ENCODE measurements at regions not wholly inside any gene's neighbourhood (a gene's known extent, or its start where the extent isn't known, plus 50 kb on each side); places are given as distances from the start of the nearest gene placed in this dataset.
A peak's percentile ranks its signal among the peaks of the same experiment; 100 is the strongest.

DNA sequence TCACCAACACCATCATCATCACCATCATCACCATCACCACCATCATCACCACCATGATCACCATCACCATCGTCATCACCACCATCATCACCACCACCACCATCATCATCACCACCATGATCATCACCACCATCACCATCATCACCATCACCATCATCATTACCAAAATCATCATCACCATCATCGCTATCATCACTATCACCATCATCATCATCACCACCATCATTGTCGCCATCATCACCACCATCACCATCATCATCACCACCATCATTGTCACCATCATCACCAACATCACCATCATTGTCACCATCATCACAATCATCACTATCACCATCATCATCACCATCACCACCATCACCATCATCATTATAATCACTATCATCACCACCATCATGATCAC, 893.5 kb downstream of the TBC1D22A start:
- DNase-seq (ENCODE audit: low spot score) = no peak
- FAIRE-seq = peak; percentile 100

DNA sequence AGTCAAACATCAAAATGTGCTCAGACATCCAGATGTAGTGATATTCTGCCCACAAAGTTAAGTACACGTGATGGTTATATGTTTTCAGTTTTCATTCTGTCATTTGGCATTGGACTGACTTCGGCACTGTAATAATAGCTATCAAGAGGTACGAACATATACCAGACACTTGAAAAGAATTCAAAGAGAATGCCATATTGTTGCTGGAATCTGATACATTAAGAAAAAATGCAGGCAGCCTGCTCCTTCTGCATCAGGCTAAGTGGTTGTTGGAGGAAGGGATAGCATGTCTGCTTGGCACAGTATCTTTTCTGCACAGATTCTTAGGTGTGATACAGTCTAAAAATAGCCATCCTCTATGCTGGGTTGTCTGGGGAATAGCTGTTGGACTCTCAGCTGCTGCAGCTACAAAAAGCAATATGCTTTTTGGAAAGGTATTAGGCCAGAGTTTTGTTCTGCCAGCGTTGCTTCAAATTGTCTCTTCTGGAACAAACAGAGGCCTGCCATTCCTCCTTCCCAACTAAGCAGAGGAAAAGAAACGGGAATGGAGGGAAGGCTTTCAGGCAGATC, 892.6 kb downstream of the TBC1D22A start:
- DNase-seq (ENCODE audit: low spot score) = no peak
- no peak for FAIRE-seq

DNA sequence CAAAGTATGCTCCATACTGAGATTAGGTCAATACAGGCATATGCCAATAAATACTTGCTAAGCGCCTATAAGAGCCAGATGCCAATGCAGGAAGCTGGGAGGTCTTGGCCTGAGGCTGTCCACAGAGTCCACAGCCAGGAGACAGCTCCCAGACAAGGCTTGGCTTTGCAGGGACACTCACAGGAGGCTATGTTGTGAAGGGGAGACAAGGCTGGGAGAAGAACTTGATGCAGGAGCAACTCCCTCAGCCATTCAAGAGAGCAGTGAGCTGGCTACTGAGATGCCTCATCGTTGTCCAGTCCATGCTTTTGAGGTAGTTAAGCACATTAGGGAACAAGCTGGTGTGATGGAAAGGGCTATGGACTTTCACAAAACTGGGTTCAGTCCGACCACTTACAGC, 891.5 kb downstream of the TBC1D22A start:
- FAIRE-seq (no peak), DNase-seq (ENCODE audit: low spot score) (no peak)

DNA sequence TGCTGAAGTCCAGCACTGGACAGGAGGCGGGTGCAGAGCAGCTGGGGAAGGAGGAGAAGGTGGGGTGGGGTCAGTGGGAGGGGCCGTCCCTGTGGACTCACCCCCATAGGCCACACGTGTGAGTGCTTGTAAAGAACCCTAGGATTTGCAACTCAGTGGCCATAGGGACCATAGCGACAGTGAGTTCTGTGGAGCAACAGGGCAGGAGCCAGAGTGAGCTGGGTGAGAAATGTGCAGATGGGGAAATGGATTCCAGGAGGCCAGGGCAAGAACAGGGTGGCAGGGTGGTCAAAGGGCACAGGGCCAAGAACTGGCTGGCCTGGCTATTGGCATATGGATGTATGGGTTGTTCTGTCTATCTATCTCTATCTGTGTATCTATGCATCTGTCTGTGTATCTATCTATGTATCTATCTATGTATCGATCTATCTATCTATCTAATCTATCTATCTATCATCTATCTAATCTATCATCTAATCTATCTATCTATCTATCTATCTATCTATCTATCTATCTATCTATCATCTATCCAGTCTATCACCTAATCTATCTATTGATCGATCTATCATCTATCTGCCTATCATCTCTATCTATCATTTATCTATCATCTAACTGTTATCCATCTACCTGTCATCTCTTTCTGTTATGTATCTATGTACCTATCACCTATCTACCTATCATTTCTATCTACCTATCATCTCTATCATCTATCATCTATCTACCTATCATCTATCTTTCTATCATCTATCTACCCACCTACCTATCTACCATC, 889.0 kb downstream of the TBC1D22A start:
- DNase-seq (ENCODE audit: low spot score) = no peak

DNA sequence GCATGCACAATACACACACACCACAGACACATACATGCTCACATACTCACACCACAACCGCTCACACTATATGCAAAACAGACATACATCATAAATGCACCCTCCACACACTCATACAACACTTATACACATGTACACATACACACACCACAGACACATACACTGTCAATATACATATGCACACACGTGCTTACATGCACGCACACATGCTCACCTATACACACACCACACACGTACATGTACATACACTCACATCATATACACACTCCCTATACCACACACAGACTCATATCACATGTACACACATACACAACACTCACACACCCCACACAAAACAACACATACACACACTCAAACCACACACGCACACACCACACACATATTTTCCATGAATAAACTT, 885.3 kb downstream of the TBC1D22A start:
- DNase-seq (ENCODE audit: low spot score) (no peak), FAIRE-seq (peak; percentile 99)

More for the DNA sequence above, 889.0 kb downstream of the TBC1D22A start:
- no peak for FAIRE-seq

DNA sequence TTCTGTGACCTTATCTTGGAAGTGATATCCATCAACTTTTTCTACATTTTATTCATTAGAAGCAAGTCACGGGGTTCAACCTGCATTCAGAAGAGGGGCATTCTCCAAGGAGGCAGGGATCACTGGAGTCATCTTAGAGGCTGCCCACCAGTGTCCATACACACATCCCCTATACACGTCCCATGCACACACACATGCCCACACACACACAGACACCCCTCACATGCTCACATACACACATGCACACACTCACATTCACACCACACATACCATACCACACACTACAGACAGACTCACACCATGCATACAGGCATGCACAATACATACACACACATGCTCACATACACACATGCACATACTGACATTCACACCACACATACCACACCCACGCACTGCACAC, 884.7 kb downstream of the TBC1D22A start:
- FAIRE-seq (no peak), DNase-seq (ENCODE audit: low spot score) (no peak)

DNA sequence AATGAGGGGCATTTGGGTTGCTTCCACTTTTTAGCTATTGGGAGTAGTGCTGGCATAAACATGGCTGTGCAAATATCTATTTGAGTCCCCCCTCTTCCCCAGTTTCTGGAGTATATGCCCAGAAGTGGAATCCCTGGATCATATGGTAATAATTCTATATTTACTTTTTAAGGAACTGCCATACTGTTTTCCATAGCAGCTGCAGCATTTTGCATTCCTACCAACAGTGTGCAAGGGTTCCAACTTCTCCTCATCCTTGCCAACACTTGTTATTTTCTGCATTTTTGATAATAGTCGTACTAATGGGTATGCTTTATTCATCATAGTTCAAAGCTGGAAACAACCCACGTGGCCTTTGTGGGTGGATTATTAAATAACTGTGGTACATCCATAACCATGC, 883.5 kb downstream of the TBC1D22A start:
- no peak for FAIRE-seq
- DNase-seq (ENCODE audit: low spot score) = no peak

DNA sequence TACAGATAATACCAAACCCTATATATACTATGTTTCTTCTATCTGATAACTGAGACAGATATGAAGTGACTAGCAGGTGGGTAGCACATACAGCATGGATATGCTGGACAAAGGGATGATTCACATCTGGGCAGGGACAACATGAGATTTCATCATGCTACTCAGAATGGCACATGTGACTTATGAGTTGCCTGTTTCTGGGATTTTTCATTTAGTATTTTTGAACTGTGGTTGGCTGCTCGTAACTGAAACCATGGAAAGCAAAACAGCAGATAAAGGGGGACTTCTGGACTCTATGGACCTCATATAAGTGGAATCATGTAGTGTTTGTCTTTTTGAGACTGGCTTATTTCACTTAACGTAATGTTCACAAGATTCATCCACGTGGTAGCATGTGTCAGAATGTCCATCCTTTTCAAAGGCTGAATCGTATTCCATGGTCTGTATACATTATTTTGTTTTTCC, 883.0 kb downstream of the TBC1D22A start:
- DNase-seq (ENCODE audit: low spot score) = no peak
- FAIRE-seq = peak; percentile 63

DNA sequence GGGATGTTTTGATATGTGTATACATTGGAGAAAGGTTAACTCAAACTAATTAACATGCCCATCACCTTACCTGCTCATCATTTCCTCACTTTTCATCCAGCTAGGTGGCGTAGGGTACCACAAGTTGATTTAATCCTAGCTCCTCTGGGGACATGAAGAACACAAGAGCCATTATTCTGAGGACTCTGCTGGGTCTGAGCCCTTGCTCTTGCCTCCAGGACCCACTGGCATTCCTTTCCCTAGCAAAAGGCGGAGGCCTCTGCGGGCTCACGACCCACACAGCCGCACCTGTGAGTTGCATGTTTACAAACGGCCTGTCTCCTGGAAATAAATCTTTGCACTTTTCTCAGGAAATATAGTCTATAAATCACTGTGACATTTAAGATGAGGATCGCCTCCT, 871.9 kb downstream of the TBC1D22A start:
- no peak for FAIRE-seq
- DNase-seq (ENCODE audit: low spot score) = no peak

DNA sequence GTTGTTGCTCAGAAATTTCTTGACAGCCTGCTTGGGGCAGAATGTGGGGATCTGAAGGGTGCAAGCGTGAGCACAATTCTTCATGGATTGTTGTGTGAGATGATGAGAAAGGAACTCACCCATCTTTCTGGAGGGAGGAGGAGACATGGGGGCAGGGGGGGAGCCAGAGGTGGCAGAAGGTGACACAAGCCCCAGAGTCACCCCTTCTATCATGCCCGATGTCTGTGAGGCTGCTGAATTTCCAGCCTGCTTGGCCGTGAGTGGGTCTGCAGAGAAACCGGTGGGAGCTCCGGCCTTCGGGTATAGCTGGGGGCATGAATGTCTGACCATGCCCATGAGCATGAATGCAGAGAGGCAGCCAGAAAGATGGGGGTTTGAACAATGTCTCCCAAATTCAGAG, 870.7 kb downstream of the TBC1D22A start:
- FAIRE-seq (no peak), DNase-seq (ENCODE audit: low spot score) (no peak)

DNA sequence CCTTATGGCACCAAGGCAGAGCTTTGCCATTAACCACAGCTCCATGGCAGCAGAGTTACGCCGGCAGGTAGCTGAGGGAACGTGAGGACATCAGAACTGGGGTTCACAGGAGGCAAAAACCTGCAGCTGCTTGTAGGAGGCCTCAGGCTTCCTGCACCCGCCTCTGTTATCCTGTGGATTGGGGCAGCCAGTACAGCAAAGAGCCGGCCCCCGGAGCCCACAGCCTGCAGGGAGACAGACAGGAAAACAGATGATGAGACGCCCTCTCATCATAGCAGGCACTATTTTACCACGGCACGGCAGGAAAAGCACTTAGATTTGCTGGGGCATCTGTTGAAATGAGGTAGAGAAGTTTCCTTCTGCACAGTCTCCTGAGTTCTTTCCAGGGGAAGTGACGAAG, 870.3 kb downstream of the TBC1D22A start:
- FAIRE-seq (no peak), DNase-seq (ENCODE audit: low spot score) (no peak)

DNA sequence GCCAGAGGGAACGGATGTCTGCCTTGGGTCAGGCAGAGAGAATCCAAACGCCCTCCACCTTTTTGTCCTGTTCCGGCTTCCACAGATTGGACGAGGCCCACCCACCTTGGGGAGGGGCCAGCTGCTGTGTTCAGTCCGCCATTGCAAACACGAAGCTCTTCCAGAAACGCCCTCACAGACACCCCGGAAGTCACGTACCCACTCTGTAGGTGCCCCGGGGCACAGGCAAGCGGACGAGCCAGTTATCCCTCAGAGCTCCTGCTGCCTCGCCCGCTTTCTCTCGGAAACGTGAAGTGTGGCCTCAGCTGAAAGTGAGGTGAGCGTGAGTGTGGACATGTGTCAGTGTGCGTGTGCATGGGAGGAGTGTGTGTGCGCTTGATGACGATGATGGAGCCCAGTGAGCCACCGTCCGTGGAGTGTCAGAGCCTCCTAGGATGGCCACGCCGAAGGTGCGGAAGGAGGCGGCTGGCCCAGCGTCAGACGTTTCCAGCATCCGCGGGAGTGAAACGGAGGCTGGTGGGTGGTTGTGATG, 869.2 kb downstream of the TBC1D22A start:
- FAIRE-seq = peak; percentile 98

DNA sequence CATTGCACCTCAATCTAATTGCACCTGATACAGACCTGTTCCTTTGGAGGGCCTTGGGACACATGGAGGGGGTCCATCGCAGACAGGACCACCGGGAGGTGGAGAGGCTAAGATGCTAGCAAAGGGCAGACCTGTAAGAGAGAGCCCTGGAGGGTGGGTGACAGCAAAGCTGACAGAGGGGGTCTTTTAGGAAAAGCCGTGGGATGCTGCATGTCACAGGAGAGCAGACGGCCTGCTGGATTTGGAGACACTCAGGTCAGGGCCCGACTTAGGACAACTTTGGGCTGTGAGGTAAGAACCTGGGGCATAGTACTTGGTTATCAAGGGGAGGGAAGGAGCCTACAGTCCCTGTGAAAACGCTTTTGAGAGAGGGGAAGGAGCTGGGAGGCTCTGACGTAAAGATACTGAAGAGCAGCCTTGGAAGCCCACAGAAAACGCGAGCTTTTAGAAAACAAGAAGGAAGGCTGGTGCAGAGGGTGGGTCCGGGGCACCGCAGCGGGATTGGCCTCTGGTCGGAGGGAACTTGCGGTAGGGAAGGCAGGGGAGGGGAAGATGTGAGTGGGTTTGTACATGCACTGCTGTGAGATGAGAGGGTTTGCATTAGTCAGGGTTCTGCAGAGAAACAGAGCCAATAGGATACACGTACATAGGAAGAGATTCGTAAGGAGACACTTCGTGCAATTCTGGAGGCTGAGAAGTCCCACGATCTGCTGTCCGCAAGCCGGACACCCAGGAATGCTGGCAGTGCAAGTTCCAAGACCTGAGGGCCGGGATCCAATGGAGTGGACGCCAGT, 868.5 kb downstream of the TBC1D22A start:
- DNase-seq (ENCODE audit: low spot score) = no peak
- no peak for FAIRE-seq

More for the DNA sequence above, 869.2 kb downstream of the TBC1D22A start:
- peak; percentile 92 for DNase-seq (ENCODE audit: low spot score)

DNA sequence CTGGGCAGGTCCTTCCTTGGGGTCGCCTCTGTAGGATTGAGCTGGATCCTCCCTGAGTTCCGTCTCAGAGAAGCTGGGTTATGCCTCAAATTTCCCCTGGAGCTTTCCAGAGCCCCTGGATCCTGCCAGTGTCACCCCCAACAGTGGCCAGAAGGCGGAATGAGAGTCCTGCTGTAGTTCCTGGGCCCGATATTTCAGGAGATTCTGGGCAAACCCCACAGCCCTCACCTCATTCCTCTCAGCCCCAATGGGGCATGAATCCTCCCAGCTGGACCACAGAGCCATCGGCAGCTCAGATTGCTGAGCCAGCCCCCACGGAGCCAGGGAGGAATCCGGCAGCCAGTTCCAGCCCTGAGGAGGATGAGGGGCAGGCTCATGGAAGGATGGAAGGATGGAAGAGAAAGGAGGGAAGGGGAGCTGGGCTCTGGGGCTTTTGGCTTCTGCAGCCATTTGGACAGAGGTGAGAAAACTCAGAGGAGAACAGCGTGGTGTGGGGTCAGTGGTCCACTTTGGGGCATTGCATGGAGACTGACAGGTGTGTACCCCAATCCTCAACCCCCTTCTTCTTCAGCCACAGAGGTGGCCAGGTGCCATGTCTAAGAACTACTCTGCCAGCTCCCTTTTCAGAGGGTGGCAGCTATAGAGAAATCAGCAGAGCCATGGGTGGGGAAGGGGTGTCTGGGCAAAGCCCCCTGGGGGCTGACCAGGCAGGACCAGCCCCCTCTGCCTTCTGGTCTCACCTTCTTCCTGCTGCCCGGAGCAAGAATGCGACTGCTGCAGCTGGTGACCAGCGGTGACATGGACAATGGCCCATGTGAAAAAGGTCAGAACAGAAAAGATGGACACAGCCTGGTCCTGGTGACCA, 867.6 kb downstream of the TBC1D22A start:
- DNase-seq (ENCODE audit: low spot score) (no peak), FAIRE-seq (no peak)

DNA sequence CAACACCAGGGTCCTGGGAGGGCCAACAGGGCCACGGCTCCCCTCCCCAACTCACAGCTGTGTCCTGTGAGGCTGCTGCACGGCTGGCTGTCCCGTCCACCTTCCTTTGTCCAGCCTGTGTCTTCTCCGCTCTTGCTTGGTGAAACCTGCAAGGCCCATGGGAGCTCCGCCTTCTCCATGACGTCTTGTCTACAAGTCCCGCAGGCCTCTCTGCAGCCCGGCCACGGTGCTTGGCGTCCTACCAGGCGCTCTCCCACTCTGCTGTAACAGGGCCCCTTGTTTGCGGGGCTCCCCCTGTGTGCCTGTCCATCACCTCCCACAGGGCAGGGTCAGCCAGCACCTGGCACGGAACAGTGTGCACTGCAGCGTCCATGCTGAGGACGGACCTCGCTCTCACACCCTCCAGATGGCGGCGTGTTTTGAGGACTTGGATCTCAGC, 866.8 kb downstream of the TBC1D22A start:
- DNase-seq (ENCODE audit: low spot score) (no peak), FAIRE-seq (no peak)

DNA sequence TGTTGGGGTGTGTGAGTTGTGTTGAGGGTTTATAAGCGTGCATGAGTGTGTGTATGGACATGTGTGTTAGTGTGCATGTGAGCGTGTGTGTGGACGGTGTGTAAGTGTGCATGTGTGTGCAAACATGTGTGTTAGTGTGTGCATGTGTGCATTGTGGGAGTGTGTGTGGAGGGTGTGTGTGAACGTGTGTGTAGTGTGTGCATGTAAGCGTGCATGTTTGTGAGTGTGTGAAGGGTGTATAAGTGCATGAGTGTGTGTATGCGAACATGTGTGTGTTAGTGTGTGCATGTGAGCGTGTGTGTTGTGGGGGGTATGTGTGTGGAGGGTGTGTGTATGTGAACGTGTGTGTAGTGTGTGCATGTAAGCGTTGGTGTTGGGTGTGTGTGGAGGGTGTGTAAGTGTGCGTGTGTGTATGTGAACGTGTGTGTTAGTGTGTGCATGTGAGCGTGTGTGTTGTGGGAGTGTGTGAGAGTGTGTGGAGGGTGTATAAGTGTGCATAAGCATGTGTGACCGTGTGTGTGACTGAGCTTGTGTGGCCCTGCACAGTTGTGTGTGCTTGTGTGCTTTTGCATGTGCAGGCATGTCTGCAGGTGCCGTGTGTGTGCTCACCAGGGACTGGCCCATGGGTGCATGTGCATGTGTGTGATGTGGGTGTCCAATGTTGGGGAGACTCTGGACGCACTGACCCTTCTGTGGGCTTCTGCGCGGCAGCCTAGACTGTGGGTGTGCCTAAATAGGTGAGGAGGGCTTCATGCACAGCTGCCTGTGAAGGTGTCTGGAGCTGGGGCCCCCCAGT, 866.2 kb downstream of the TBC1D22A start:
- DNase-seq (ENCODE audit: low spot score) (no peak), FAIRE-seq (no peak)

DNA sequence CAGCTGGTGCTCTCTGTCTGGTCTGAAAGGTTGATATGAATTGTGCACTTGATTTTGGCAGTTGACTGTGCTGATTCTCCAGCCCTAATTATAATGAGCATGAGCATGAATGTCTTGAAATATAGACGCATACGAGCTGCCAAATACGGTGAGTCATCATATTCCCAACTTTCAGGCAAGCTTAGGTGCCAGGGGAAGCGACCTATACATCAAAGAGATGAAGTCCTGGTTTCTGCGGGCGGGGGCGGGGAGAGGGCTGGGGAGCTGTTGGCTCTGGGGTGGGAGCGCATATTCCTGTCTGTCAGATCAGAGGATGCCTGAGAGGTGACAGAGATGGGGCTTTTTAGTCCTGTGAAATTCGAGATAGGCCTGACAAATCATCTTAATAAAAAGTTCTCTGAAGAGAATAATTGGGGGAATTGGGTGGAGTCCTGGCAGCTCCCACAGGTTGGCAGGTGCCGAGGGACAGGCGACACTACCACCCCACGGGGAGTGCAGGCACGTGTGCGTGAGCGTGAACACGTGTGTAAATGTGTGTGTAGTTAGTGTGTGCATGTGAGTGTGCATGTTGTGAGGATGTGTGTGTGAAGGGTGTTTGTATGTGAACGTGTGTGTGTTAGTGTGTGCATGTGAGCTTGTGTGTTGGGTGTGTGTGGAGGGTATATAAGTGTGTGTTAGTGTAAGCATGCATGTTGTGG, 865.3 kb downstream of the TBC1D22A start:
- DNase-seq (ENCODE audit: low spot score) = peak; percentile 64
- FAIRE-seq = peak; percentile 97

DNA sequence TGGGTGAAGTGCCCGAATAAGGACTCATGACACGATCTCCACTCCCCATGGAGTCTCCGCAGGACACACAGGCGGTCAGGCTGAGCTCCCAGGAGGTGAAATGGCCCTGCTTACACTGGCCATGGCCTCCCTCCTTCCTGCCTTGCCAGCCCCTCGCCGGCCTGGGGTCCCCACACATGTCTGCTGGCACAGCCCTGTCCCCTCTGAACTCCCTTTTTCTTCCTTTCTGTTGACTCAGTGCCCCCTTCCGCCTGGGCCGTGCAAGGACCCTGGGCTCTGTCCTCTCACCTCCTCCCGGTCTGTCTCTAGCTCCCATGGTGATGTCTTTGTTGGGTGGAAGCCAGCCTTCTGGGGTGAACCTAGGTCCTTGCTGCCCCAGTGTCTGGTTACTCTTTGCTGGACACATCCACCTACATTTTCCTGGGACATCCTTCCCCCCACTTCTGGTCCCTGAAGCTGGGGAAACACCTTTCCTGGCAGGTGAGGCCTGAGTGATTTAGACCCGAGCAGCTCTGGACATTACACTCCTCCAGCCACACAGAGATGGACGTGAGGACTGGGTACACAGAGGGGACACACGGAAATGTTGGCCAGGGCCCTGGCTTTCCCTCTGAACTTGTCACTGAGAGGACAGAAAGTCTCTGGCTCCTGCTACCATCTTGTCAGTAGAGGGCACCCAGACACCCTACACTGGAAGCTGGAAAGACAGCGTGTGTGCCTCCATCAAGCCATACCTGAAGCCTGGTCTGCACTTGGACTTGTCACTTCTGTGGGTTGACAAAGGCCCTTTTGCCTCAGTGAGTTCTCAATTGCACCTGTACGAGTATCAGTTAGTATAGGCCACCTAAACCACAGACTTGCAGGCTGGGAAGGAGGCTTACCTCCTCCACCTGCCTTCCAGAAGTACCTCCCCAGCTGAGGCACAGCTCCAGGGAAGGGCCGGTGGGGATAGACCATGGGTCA, 864.3 kb downstream of the TBC1D22A start:
- DNase-seq (ENCODE audit: low spot score) (peak; percentile 31), FAIRE-seq (peak; percentile 53)
